HG02588 (cell line): ENCODE measurements at regions not wholly inside any gene's neighbourhood (a gene's known extent, or its start where the extent isn't known, plus 50 kb on each side); places are given as distances from the start of the nearest gene placed in this dataset.

Experiments
- ATAC-seq: cut with Tn5 transposase; IDR thresholded peaks from one replicate; pipeline ENCODE4 v1.9.1; 2021; ENCODE audit warnings: mild to moderate bottlenecking, moderate library complexity; ENCODE audit not compliant: unreplicated experiment

DNA sequence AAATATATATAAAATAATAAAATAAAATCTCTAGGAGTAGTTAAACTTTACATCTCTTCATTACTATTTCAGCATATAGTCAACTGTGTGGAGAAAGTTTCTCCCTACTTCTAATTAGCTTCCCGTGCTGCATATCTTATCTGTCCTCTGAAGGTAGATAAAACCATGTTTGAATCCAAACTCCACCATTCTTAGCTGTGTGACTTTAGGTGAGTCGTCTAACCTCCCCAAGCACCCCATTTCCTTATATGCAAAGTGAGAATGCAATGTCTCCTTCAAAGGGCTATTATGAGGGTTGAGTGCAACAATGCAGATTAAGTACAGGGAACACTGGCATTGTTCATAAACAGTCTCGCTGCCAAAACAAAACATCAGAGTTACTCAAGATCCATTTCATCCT, 80.8 kb upstream of the DRD2 start:
- ATAC-seq, result no peak

DNA sequence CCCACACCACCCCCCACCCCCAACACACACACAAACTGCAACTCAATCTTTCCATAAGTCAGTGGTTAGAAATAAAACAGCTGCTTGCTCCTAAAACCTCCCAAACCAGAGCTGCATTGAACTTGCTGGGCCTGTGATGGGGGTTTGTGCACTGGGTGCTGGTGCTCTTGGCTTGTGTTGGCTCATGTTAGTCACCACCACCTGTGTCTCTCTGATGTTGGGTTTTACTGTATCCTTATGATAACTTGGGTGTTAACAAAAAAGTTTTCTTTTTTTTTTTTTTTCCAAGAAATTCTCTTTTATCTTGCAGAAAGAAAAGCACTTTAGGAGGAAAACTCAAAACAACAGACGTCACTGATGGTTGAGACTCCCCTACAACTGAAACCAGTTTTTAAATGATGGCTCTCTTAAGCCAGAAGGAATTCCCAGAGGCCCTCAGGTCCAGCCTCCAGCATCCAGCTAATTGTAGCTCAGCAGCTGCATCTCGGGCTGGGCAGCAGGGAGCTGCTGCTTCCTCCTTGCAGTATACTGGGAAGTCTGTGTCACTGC, 79.9 kb upstream of the DRD2 start:
- ATAC-seq, result no peak

DNA sequence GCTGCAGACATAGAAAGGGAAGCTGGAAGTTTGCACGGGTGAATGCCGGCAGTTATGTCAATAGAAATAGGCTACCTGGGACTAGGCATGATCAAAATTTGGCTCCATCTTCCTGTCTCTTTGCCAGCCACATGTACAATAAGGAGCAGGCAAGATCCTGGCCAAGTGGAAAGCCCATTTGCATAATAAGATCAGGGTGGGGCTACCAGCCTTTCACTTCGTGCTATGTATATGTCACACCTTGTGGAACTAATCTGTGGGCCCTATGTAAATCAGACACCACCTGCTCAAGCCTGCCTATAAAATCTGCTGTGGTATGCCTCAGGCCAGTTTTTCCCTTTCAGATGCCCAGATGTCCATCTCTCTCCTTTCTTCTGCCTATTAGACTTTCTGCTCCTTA, 79.3 kb upstream of the DRD2 start:
- no peak for ATAC-seq

DNA sequence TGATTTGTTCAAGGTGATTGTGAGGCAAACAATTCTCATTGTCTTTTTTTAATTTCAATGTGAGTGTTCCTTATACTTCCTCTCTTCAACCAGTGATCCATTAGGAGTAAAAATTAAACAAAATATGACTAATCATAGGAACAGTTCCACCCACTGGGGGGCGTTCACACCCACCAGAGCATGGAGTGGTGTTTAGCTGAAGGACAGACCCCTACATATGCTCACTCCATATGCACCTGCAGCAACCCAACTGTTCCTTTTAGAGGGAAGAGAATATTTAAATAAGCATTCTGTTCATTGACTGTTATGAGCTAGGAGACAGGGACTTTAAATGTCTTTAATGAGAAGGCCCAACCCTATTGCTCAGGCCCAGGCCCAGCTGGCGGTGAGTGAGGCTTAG, 78.7 kb upstream of the DRD2 start:
- ATAC-seq, result no peak

DNA sequence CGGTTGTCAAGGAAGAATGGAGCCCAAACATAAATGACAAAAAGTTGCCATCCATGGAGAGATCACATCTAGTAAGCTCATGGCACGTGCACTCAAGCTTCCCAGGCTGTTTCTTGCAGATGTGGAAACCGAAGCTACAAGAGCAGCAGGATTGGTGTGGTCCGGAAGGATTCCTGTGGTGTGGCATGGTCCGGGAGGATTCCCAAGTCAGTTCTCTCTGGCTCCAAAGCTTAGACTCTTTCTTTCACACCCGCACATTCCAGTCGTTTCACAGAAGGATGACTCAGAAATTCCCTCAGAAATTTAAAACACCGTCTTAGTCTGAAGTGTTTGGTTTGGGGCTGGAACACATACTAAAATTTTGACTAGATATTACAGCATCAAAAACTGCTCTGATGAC, 78.0 kb upstream of the DRD2 start:
- ATAC-seq, result no peak

DNA sequence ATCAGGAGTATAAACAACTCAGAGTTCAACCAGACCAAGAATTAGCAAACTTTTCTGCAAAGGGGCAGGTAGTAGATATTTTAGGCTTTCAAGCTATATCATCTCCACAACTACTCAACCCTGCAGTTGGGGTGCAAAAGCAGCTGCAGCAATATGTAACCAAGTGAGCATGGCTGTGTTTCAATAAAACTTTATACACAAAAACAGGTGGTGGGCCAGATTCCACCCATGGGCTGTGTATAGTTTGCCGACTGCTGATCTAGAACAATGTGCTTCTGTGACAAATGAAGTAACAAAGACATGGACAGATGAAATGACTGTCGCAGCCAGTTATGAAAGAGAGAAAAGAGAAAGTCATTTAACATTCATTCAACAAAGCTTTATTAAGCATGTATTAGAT, 77.1 kb upstream of the DRD2 start:
- ATAC-seq, result no peak

DNA sequence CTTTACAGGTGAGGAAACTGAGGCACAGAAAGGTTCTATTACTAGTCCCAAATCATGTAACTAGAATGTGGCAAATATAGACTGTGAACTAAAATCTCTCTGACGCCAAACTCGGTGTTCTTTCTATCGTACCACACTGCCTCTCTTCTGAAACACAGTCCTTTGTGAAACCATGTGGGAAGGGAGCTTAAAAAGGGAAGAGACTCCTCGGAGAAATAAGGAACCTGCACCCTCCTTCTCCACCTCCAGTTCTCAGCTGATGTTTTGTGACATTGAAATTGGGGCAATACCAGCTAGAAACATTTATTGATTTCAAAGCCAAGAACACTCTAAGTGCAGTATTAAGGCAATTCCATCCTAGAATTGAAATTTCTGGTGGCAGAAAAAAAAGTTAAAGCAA, 76.4 kb upstream of the DRD2 start:
- ATAC-seq, result no peak

DNA sequence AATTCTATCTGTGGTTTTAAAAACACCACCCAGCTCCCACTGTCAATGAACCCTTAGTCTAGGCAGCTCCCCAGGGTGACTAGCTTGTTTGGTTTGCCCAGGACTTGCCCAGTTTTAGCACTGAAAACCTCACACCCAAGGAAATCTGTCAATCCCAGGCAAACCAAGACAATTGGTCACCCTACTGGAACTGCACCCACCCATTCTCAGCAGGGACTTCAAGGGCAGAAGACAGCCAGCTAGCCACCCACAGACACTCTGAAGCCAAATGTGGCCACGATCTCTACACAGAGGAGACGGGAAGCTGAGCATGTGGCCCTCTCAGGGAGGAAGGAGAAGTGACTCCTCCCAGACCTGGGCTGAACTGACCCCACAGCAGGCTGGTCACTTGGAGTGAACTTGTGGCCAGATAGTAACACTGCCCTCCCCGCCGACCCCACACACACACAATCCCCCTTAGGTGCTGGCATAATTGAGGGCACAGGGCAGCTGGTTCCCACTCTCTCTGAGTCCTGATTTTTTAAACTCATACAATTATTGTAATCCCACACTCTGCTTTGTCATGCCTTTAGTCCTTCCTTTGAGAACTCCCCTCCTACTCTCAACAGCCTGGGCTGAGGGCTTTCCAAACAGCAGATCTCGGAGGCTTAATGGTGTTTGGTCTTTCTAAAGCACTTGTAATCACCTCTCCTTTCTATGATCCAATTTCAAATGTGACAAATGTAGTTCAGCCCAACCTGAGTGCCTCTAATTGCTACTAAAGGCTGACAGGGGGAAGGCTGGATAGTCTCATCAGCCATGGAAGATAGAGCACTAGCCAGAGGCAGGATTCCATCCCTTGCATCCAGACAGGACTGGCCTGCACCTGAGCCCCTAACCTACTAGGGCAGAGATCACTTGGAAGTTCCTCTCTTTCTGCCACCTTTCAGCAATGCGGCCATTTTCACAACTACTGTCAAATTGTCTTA, 74.7 kb upstream of the DRD2 start:
- no peak for ATAC-seq

DNA sequence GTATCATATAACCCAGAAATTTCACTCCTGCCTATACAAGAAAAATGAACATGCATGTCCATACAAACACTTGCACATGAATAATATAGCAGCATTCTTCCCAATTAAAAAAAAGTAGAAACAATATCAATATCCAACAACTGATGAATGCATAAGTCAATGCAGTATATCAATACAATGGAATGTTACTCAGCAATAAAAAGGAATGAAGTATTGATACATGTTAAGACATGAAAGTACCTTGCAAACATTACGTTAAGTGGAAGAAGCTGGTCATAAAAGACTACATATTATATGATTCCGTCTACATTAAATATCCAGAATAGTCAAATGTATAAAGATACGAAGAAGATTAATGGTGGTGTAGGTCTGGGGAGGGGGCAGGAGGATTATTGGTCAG, 73.9 kb upstream of the DRD2 start:
- ATAC-seq, result no peak

DNA sequence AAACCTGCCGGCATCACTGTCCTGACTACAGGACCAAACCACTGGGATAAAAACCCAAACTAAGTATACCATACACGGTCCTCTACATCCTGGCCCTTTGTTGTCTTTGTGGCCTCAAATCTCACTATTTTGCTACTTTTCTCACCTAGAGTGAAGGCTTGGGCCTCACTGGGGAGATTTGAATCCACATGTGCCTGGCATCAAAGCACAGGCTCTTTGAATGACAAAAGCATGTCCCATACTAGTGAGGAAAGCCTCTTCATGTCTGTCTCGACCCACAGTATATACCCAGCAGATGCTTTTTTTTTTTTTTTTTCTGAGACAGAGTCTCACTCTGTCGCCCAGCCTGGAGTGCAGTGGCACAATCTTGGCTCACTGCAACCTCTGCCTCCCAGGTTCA, 72.5 kb upstream of the DRD2 start:
- ATAC-seq, result no peak

DNA sequence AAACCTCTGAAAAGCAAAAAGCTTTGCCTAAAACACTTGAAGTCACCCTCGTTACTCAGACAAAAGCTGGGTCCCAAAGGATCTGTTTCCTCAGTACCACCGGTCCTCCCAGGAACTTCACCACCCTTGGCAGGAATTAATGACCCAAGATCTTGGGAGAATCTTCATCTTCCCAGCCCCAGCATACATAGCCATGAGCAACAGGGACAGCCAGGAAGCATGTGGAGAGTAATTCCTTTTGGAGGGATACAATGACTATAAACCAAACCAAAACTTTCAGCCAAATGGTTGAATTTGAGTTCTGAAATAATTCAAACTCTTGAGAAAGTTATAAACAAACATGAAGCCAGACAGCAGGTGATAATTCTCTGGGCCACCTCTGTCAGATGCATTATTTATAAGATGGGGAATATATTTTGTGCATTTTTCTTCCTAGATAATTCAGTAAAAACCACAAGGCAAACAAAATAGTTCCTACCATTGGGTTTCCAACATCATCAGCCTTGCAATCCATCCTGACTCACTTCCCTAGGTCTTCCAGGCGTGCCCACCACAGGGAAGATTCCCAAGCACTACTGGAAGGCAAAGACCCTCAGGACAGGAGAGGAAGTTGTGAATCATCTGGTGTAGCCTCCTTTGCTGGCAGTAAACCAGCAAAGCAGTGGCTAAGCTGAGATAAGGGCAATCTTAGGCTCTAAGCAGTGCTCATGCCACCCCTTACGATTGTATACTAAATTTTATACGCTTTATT, 71.7 kb upstream of the DRD2 start:
- ATAC-seq, result no peak

DNA sequence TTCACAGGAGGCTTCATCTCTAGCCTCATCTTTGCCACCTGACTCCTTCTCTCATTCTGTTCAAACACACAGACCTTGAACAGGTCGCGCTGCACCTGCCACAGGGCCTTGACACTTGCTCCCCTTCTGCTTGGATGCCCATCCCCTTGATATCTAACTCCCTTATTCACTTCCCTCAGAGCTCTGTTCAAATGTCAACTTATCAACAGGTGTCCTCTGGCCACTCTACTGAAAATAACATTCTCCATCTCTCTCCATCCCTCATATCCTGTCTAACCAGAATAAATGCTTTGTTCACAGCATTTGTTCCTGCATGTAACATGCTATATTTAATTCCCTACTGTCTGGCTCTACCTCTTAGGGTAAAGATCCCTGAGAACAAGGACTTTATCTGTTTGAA, 67.2 kb upstream of the DRD2 start:
- ATAC-seq, result no peak

DNA sequence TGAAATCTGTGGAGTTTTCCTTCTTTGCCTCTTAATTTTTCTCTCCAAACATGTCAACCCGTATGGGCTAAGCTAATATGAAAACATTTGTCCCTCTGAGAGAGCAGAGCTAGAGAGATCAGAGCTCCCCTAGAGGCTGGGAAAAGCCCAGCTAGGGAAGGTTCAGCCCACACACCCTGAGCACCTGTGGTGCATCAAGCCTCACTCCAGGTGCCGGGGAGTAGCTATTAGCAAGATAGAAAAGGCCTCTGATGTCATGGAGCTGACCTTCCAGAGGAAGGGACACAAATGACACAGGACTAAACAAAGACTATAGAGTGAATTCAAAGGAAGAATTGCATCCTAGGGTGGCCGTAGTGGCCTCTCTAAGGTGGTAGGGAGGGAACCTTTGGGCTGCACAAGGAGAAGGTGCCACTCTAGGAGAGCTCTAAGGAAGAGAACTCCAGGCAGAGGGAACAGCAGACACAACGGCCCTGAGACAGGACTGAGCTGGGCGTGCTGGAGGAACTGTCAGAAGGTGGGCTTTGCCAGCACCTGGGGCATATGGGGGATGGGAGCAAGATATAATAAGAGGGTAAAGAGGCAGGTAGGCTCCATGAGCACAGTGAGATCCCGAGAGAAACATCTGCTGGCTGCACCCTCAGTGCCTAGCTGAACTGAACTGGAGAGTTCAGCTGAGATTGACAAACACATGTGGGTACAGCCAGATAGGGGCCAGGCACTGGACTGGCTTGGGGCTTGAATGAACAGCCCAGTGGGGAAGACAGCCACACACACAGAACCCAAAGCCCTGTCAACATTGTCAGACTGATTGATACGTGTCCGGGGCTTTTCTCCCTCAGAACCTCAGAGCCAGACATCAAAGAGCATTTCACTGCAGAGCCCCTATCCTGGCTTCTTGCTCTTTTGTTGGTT, 65.5 kb upstream of the DRD2 start:
- no peak for ATAC-seq

DNA sequence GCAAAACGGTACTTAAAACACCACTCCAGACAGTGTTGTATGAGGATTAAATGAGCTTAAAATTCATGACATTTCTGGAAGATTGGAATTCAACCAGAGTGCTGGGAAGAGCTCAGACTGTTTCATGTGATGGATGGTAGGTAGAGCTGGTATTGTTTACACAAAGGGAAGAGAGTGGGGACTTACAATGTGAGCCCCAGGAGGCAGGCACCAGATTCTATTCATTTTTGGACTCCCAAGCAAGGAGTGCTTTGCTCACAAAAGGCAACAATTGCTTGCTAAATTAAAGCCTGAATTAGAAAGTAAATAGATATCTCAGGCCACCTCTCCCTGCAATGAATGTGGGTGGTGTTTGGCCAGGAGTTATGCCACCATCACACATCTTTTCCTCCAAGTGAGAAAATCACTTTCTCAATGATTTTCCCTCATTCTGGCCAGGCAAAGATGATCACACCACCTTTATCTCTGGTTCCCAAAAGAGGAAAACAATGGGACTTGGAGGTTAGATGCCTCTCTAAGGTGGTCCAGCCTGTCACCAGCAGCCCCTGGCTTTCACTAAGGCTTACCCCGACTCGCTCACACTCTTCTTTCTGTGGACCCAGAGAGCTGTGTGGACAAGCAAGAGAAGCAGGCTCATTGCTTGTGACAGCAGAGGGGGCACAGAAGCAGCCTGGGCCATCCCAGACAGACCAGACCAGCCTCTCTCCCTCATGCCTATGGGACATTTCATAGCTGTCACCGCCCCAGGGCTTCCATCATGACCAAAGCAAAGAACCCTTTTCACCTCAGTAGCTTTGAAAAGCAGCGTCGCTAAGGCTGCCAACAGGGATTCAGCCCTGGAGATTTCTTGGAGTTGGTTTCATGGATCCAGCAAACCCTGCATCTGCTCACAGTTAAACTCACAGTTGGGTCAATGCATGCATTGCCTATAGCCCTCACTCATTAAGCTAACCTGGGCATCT, 63.5 kb upstream of the DRD2 start:
- ATAC-seq, result no peak

DNA sequence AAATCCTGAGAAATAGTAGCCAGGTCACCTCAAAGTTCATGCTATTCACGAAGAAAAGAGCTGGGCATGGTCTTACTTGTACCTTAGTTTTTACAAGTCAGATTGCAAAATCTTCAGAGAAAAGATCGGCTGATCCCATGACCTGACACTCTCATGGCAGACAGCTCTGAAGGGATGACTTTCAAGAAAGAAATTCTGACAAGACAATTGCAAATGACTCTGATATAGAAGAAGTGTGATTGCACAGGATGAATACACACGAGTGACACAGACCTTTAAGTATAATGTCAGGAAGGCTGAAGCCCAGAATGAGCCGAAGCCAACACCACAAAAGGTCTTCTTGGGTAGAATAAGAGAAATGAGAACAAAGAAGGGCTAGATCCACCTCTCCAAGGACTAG, 59.4 kb upstream of the DRD2 start:
- no peak for ATAC-seq

DNA sequence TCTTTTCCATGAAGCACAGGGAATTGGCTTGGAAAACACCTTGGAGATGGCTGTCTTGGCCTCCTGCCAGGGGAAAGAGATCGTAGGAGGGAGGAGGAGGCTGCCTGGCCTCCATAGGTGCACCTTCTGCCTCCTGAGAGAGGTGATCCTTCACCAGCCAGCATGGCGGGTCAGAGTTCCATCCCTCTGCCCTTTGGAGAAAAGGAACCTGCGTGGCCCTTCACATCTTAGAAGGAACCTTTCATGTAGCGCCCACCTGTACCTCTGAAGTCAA, 58.2 kb upstream of the DRD2 start:
- no peak for ATAC-seq

DNA sequence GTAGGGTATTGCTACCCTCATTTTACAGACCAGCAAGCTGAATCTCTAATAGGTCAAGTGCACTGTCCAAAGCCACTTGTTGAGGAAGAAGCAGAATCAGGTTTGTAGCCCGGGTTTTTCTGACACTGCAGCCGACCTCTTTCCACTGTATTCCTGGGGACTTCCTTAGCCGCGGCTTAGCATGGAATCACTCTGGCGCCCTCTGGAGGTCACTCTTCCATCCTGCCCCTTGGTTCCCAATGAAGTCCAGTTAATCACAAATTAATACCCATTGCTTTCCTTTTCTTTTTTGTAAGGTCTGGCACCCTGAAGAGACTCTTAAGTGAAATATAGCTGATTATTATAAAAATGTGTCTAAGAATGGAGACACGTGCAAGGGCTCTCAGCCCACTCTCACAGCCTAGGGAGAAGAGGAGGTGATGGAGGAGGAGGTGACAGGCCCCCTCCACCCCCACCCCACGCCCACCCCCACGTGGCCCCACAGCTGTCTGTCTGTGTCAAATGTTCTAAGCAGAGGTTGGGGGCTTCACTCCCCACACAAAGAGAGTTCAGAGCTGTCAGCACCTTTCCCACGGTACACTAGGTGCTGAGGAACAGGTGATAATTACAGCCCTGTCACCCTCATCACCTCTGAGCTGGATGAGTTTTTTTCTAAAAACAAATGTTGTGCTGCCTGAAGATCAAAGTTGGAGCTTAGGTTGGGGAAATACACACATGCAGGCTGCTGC, 57.7 kb upstream of the DRD2 start:
- no peak for ATAC-seq

DNA sequence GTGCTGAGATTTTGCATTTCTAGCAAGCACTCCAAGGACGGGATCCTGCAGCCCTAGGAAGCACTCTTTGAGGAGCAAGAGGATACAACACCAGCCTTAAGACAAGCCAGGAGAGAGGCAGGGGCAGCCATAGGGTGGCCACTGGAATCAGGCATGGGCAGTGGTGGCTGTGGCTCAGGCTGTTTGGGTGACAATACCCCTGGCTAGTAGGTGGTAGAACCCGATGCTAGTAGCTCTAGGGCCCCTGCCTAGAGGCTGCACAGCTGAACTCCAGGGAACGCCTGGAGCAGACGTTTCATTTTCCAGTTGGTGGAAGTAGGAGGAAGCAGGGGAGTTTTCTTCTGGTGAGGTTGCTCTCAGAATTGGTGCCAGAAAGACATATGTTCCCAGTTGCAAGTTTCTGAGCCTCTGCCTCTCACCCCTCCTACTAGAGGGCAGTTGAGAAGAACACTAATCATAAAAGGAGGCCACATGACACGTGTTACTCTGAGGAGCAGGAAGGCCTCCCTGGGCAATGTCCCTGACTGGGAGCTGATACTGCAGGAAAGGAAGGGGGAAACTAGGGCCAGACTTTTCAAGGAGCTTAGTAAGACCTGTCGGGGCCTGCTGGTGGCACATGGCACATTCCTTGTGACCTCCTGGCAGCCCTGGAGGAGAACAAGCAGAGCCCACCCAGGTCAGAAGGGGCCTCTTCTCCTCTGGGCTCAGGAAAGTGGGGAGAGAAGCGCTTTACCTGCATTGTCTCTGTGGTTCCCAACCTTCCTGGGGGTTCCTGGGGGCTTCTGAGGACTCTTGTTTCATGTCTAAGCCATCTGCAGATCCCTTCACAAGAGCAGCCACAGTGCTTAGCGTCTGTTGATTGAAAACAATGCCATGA, 56.6 kb upstream of the DRD2 start:
- no peak for ATAC-seq
